GM12891 (cell line): ENCODE measurements at regions not wholly inside any gene's neighbourhood (a gene's known extent, or its start where the extent isn't known, plus 50 kb on each side); places are given as distances from the start of the nearest gene placed in this dataset.

Experiments
- POLR2A ChIP-seq: IDR thresholded peaks from 2 replicates; pipeline ENCODE4 v1.6.1; 2011; ENCODE audit warnings: low read depth, low read length, control low read depth
- POLR2AphosphoS5 ChIP-seq: IDR thresholded peaks from 2 replicates; pipeline ENCODE4 v1.6.1; 2011; ENCODE audit warnings: low read depth, low read length, control low read depth

- TF ChIP-seq POLR2AphosphoS5 (no peak), POLR2A (no peak)
These were observed 110.8 kb downstream of the FAM174A start for GRCh38 chr5:100646011-100646410.
